ENCODE measurements at regions not wholly inside any gene's neighbourhood (a gene's known extent, or its start where the extent isn't known, plus 50 kb on each side); places are given as distances from the start of the nearest gene placed in this dataset.
"Not testable (repeated sequence)": the region's sequence is repeated elsewhere in the genome, so short reads cannot be mapped to it uniquely, and the experiment has no call there.

GRCh38 chr3:27559381-27559780 is 75.2 kb upstream of the SLC4A7 start:
- no peaks in the 10 kb centered on the region for H3K27me3 ChIP-seq (ENCODE audit: control insufficient read depth in 1 of 2, insufficient read depth in 2 of 2, low read length in 2 of 2)
- H3K9me3 ChIP-seq (ENCODE audit: control insufficient read depth in 2 of 2, low read length in 2 of 2), result no peaks in the 10 kb centered on the region
- no peak overlapping the region for H3K27ac ChIP-seq (ENCODE audit: low read length)
- no peak overlapping the region for H3K4me3 ChIP-seq (ENCODE audit: low read length in 2 of 2)
- H3K4me1 ChIP-seq (ENCODE audit: control insufficient read depth, insufficient read depth, low read length), result peaks cover 12% of the 10 kb centered on the region
- H3K9ac ChIP-seq (ENCODE audit: low read length in 2 of 2), result no peak overlapping the region
- no peaks in the 10 kb centered on the region for H3K36me3 ChIP-seq (ENCODE audit: control insufficient read depth in 2 of 2, insufficient read depth in 2 of 2, low read length in 2 of 2)

- no peak overlapping the region for H3K9ac ChIP-seq (ENCODE audit: low read length in 2 of 2)
- no peaks in the 10 kb centered on the region for H3K36me3 ChIP-seq (ENCODE audit: control insufficient read depth in 2 of 2, insufficient read depth in 2 of 2, low read length in 2 of 2)
- H3K9me3 ChIP-seq (ENCODE audit: control insufficient read depth in 2 of 2, low read length in 2 of 2), result no peaks in the 10 kb centered on the region
- peaks cover 10% of the 10 kb centered on the region for H3K4me1 ChIP-seq (ENCODE audit: control insufficient read depth, insufficient read depth, low read length)
- no peak overlapping the region for H3K4me3 ChIP-seq (ENCODE audit: low read length in 2 of 2)
- no peak overlapping the region for H3K27ac ChIP-seq (ENCODE audit: low read length)
- no peaks in the 10 kb centered on the region for H3K27me3 ChIP-seq (ENCODE audit: control insufficient read depth in 1 of 2, insufficient read depth in 2 of 2, low read length in 2 of 2)
These were observed 73.2 kb upstream of the SLC4A7 start for GRCh38 chr3:27557411-27557810.

- Histone ChIP-seq H3K27ac (ENCODE audit: low read length) (no peak overlapping the region), H3K9ac (ENCODE audit: low read length in 2 of 2) (no peak overlapping the region), H3K4me3 (ENCODE audit: low read length in 2 of 2) (no peak overlapping the region), H3K27me3 (ENCODE audit: control insufficient read depth in 1 of 2, insufficient read depth in 2 of 2, low read length in 2 of 2) (no peaks in the 10 kb centered on the region), H3K36me3 (ENCODE audit: control insufficient read depth in 2 of 2, insufficient read depth in 2 of 2, low read length in 2 of 2) (no peaks in the 10 kb centered on the region), H3K4me1 (ENCODE audit: control insufficient read depth, insufficient read depth, low read length) (peaks cover 10% of the 10 kb centered on the region), H3K9me3 (ENCODE audit: control insufficient read depth in 2 of 2, low read length in 2 of 2) (no peaks in the 10 kb centered on the region)
These were observed 72.7 kb upstream of the SLC4A7 start for GRCh38 chr3:27556887-27557286.

- H3K36me3 ChIP-seq (ENCODE audit: control insufficient read depth in 2 of 2, insufficient read depth in 2 of 2, low read length in 2 of 2), result no peaks in the 10 kb centered on the region
- no peak overlapping the region for H3K27ac ChIP-seq (ENCODE audit: low read length)
- no peak overlapping the region for H3K9ac ChIP-seq (ENCODE audit: low read length in 2 of 2)
- H3K4me3 ChIP-seq (ENCODE audit: low read length in 2 of 2), result no peak overlapping the region
- no peaks in the 10 kb centered on the region for H3K27me3 ChIP-seq (ENCODE audit: control insufficient read depth in 1 of 2, insufficient read depth in 2 of 2, low read length in 2 of 2)
- H3K9me3 ChIP-seq (ENCODE audit: control insufficient read depth in 2 of 2, low read length in 2 of 2), result no peaks in the 10 kb centered on the region
- peaks cover 4% of the 10 kb centered on the region for H3K4me1 ChIP-seq (ENCODE audit: control insufficient read depth, insufficient read depth, low read length)
These were observed 70.5 kb upstream of the SLC4A7 start for GRCh38 chr3:27554706-27555105.

GRCh38 chr3:27553886-27554540 is 69.8 kb upstream of the SLC4A7 start:
- no peaks in the 10 kb centered on the region for H3K27me3 ChIP-seq (ENCODE audit: control insufficient read depth in 1 of 2, insufficient read depth in 2 of 2, low read length in 2 of 2)
- no peak overlapping the region for H3K9ac ChIP-seq (ENCODE audit: low read length in 2 of 2)
- H3K36me3 ChIP-seq (ENCODE audit: control insufficient read depth in 2 of 2, insufficient read depth in 2 of 2, low read length in 2 of 2), result no peaks in the 10 kb centered on the region
- H3K9me3 ChIP-seq (ENCODE audit: control insufficient read depth in 2 of 2, low read length in 2 of 2), result no peaks in the 10 kb centered on the region
- no peak overlapping the region for H3K4me3 ChIP-seq (ENCODE audit: low read length in 2 of 2)
- H3K4me1 ChIP-seq (ENCODE audit: control insufficient read depth, insufficient read depth, low read length), result peaks cover 3% of the 10 kb centered on the region
- no peak overlapping the region for H3K27ac ChIP-seq (ENCODE audit: low read length)

- H3K9me3 ChIP-seq (ENCODE audit: control insufficient read depth in 2 of 2, low read length in 2 of 2); H3K27me3 ChIP-seq (ENCODE audit: control insufficient read depth in 1 of 2, insufficient read depth in 2 of 2, low read length in 2 of 2); H3K4me1 ChIP-seq (ENCODE audit: control insufficient read depth, insufficient read depth, low read length); H3K27ac ChIP-seq (ENCODE audit: low read length); H3K36me3 ChIP-seq (ENCODE audit: control insufficient read depth in 2 of 2, insufficient read depth in 2 of 2, low read length in 2 of 2); H3K4me3 ChIP-seq (ENCODE audit: low read length in 2 of 2); H3K9ac ChIP-seq (ENCODE audit: low read length in 2 of 2): not testable (repeated sequence)
These were observed 68.5 kb upstream of the SLC4A7 start for GRCh38 chr3:27552708-27553107.

GRCh38 chr3:27551413-27551812 is 67.2 kb upstream of the SLC4A7 start:
- H3K4me3 ChIP-seq (ENCODE audit: low read length in 2 of 2); H3K9me3 ChIP-seq (ENCODE audit: control insufficient read depth in 2 of 2, low read length in 2 of 2); H3K36me3 ChIP-seq (ENCODE audit: control insufficient read depth in 2 of 2, insufficient read depth in 2 of 2, low read length in 2 of 2); H3K27me3 ChIP-seq (ENCODE audit: control insufficient read depth in 1 of 2, insufficient read depth in 2 of 2, low read length in 2 of 2); H3K4me1 ChIP-seq (ENCODE audit: control insufficient read depth, insufficient read depth, low read length); H3K9ac ChIP-seq (ENCODE audit: low read length in 2 of 2); H3K27ac ChIP-seq (ENCODE audit: low read length): not testable (repeated sequence)

- no peak overlapping the region for H3K4me3 ChIP-seq (ENCODE audit: low read length in 2 of 2)
- H3K9me3 ChIP-seq (ENCODE audit: control insufficient read depth in 2 of 2, low read length in 2 of 2), result no peaks in the 10 kb centered on the region
- H3K27ac ChIP-seq (ENCODE audit: low read length), result no peak overlapping the region
- no peaks in the 10 kb centered on the region for H3K36me3 ChIP-seq (ENCODE audit: control insufficient read depth in 2 of 2, insufficient read depth in 2 of 2, low read length in 2 of 2)
- H3K9ac ChIP-seq (ENCODE audit: low read length in 2 of 2), result no peak overlapping the region
- no peaks in the 10 kb centered on the region for H3K27me3 ChIP-seq (ENCODE audit: control insufficient read depth in 1 of 2, insufficient read depth in 2 of 2, low read length in 2 of 2)
- H3K4me1 ChIP-seq (ENCODE audit: control insufficient read depth, insufficient read depth, low read length), result no peaks in the 10 kb centered on the region
These were observed 60.9 kb upstream of the SLC4A7 start for GRCh38 chr3:27545061-27545460.

GRCh38 chr3:27544372-27544865 is 60.2 kb upstream of the SLC4A7 start:
- no peak overlapping the region for H3K27ac ChIP-seq (ENCODE audit: low read length)
- H3K27me3 ChIP-seq (ENCODE audit: control insufficient read depth in 1 of 2, insufficient read depth in 2 of 2, low read length in 2 of 2), result no peaks in the 10 kb centered on the region
- H3K4me3 ChIP-seq (ENCODE audit: low read length in 2 of 2), result no peak overlapping the region
- H3K4me1 ChIP-seq (ENCODE audit: control insufficient read depth, insufficient read depth, low read length), result no peaks in the 10 kb centered on the region
- no peak overlapping the region for H3K9ac ChIP-seq (ENCODE audit: low read length in 2 of 2)
- H3K36me3 ChIP-seq (ENCODE audit: control insufficient read depth in 2 of 2, insufficient read depth in 2 of 2, low read length in 2 of 2), result no peaks in the 10 kb centered on the region
- H3K9me3 ChIP-seq (ENCODE audit: control insufficient read depth in 2 of 2, low read length in 2 of 2), result no peaks in the 10 kb centered on the region

GRCh38 chr3:27542476-27542875 is 58.3 kb upstream of the SLC4A7 start:
- Histone ChIP-seq H3K4me3 (ENCODE audit: low read length in 2 of 2) (no peak overlapping the region), H3K27ac (ENCODE audit: low read length) (no peak overlapping the region), H3K36me3 (ENCODE audit: control insufficient read depth in 2 of 2, insufficient read depth in 2 of 2, low read length in 2 of 2) (no peaks in the 10 kb centered on the region), H3K4me1 (ENCODE audit: control insufficient read depth, insufficient read depth, low read length) (no peaks in the 10 kb centered on the region), H3K9ac (ENCODE audit: low read length in 2 of 2) (no peak overlapping the region), H3K27me3 (ENCODE audit: control insufficient read depth in 1 of 2, insufficient read depth in 2 of 2, low read length in 2 of 2) (no peaks in the 10 kb centered on the region), H3K9me3 (ENCODE audit: control insufficient read depth in 2 of 2, low read length in 2 of 2) (no peaks in the 10 kb centered on the region)

- H3K9me3 ChIP-seq (ENCODE audit: control insufficient read depth in 2 of 2, low read length in 2 of 2), result no peaks in the 10 kb centered on the region
- peaks cover 10% of the 10 kb centered on the region for H3K4me1 ChIP-seq (ENCODE audit: control insufficient read depth, insufficient read depth, low read length)
- no peak overlapping the region for H3K9ac ChIP-seq (ENCODE audit: low read length in 2 of 2)
These were observed 56.0 kb upstream of the SLC4A7 start for GRCh38 chr3:27540231-27540630.

More at GRCh38 chr3:27540231-27540630, 56.0 kb upstream of the SLC4A7 start:
- Histone ChIP-seq H3K27ac (ENCODE audit: low read length) (no peak overlapping the region), H3K4me3 (ENCODE audit: low read length in 2 of 2) (no peak overlapping the region), H3K36me3 (ENCODE audit: control insufficient read depth in 2 of 2, insufficient read depth in 2 of 2, low read length in 2 of 2) (no peaks in the 10 kb centered on the region), H3K27me3 (ENCODE audit: control insufficient read depth in 1 of 2, insufficient read depth in 2 of 2, low read length in 2 of 2) (no peaks in the 10 kb centered on the region)

Measured in stomach smooth muscle (tissue), 2 donors.